GM23338 (cell line): ENCODE measurements at regions not wholly inside any gene's neighbourhood (a gene's known extent, or its start where the extent isn't known, plus 50 kb on each side); places are given as distances from the start of the nearest gene placed in this dataset.

Experiments
- ATAC-seq: fragments of 200-7000 bp; cut with Tn5 transposase; 3 replicates; pipeline ENCODE4 v1.9.1; 2020
- DNase-seq: peaks from one replicate; pipeline ENCODE4 v3.0.0-alpha.2; 2015; ENCODE audit warnings: low spot score
- H2AFZ ChIP-seq: fragments of 200-600 bp; sonication (generic); 2 replicates; pipeline ENCODE4 v1.8.0; 2016; ENCODE audit warnings: antibody characterized with exemption, mild to moderate bottlenecking, moderate library complexity
- H3F3A ChIP-seq: fragments of 200-600 bp; sonication (generic); replicated peaks from 2 replicates; pipeline ENCODE4 v1.8.0; 2017; ENCODE audit warnings: antibody characterized with exemption, mixed run types, low read depth
- H3K27ac ChIP-seq: fragments of 200-600 bp; sonication (generic); 2 replicates; pipeline ENCODE4 v1.6.1; 2016; ENCODE audit warnings: low read depth
- H3K27me3 ChIP-seq: fragments of 200-600 bp; sonication (generic); 2 replicates; pipeline ENCODE4 v1.8.0; 2016; ENCODE audit warnings: mild to moderate bottlenecking, mixed run types, moderate library complexity; ENCODE audit not compliant: insufficient read depth
- H3K36me3 ChIP-seq: fragments of 200-600 bp; sonication (generic); 2 replicates; pipeline ENCODE4 v1.8.0; 2016; ENCODE audit warnings: mild to moderate bottlenecking; ENCODE audit not compliant: insufficient read depth
- H3K4me1 ChIP-seq: fragments of 200-600 bp; sonication (generic); 2 replicates; pipeline ENCODE4 v1.8.0; 2016; ENCODE audit warnings: mild to moderate bottlenecking, moderate library complexity; ENCODE audit not compliant: insufficient read depth
- H3K4me2 ChIP-seq: fragments of 200-600 bp; sonication (generic); 2 replicates; pipeline ENCODE4 v1.7.1; 2017; ENCODE audit warnings: mixed run types
- H3K4me3 ChIP-seq: fragments of 200-600 bp; sonication (generic); 2 replicates; pipeline ENCODE4 v1.6.1; 2016; ENCODE audit warnings: mixed run types
- H3K79me2 ChIP-seq: fragments of 200-600 bp; sonication (generic); replicated peaks from 2 replicates; pipeline ENCODE4 v1.8.0; 2017; ENCODE audit warnings: mild to moderate bottlenecking; ENCODE audit not compliant: insufficient read depth
- H3K9me2 ChIP-seq: fragments of 200-600 bp; sonication (generic); 2 replicates; pipeline ENCODE4 v1.8.0; 2017; ENCODE audit not compliant: insufficient read depth
- H4K20me1 ChIP-seq: fragments of 200-600 bp; sonication (generic); replicated peaks from 2 replicates; pipeline ENCODE4 v1.8.0; 2017; ENCODE audit warnings: mild to moderate bottlenecking; ENCODE audit not compliant: insufficient read depth
- H3K27ac Mint-ChIP-seq: 2 replicates; pipeline ENCODE4 v1.8.0; 2020; ENCODE audit warnings: inconsistent platforms, mild to moderate bottlenecking, moderate library complexity, mixed read lengths
- H3K27me3 Mint-ChIP-seq: 3 replicates; pipeline ENCODE4 v1.8.0; 2022; ENCODE audit warnings: low read depth, mild to moderate bottlenecking, moderate library complexity, mixed read lengths, inconsistent platforms; ENCODE audit not compliant: insufficient read depth, poor library complexity
- H3K36me3 Mint-ChIP-seq: 3 replicates; pipeline ENCODE4 v1.8.0; 2021; ENCODE audit warnings: low read depth, mild to moderate bottlenecking, inconsistent platforms, moderate library complexity, mixed read lengths
- H3K4me1 Mint-ChIP-seq: 3 replicates; pipeline ENCODE4 v1.8.0; 2020; ENCODE audit warnings: mild to moderate bottlenecking, inconsistent platforms, mixed read lengths
- H3K4me3 Mint-ChIP-seq: 3 replicates; pipeline ENCODE4 v1.8.0; 2021; ENCODE audit warnings: moderate library complexity, mild to moderate bottlenecking, inconsistent platforms, mixed read lengths
- H3K9me3 Mint-ChIP-seq: 3 replicates; pipeline ENCODE4 v1.8.0; 2020; ENCODE audit warnings: moderate library complexity, mild to moderate bottlenecking, inconsistent platforms, mixed read lengths
- CREB1 ChIP-seq: fragments of 250-450 bp; sonication (Bioruptor Pico); IDR thresholded peaks from 2 replicates; pipeline ENCODE4 v1.5.0; 2020; ENCODE audit warnings: low read depth, mild to moderate bottlenecking, moderate library complexity
- EZH2 ChIP-seq: fragments of 200-600 bp; sonication (generic); IDR thresholded peaks from one replicate; pipeline ENCODE4 v1.8.0; 2017; ENCODE audit warnings: antibody characterized with exemption, mild to moderate bottlenecking, low read depth; ENCODE audit not compliant: unreplicated experiment
- EZH2phosphoT487 ChIP-seq: fragments of 200-600 bp; sonication (generic); IDR thresholded peaks from one replicate; pipeline ENCODE4 v1.8.1; 2018; ENCODE audit warnings: antibody characterized with exemption; ENCODE audit not compliant: unreplicated experiment
- JUNB ChIP-seq: IDR thresholded peaks from one replicate; pipeline ENCODE4 v1.6.1; 2016; ENCODE audit warnings: antibody characterized with exemption; ENCODE audit not compliant: unreplicated experiment
- NANOG ChIP-seq: IDR thresholded peaks from 2 replicates; pipeline ENCODE4 v1.6.1; 2016; ENCODE audit warnings: antibody characterized with exemption, borderline replicate concordance
- POLR2AphosphoS5 ChIP-seq: IDR thresholded peaks from 2 replicates; pipeline ENCODE4 v1.6.1; 2016; ENCODE audit warnings: antibody characterized with exemption, low read depth
- REST ChIP-seq: IDR thresholded peaks from one replicate; pipeline ENCODE4 v1.6.1; 2018; ENCODE audit warnings: antibody characterized with exemption; ENCODE audit not compliant: unreplicated experiment
- STAT1 ChIP-seq: IDR thresholded peaks from one replicate; pipeline ENCODE4 v1.6.1; 2016; ENCODE audit warnings: antibody characterized with exemption; ENCODE audit not compliant: unreplicated experiment
- ZNF114 ChIP-seq: fragments of 250-450 bp; sonication (Bioruptor Pico); IDR thresholded peaks from 2 replicates; pipeline ENCODE4 v1.5.0; 2020; ENCODE audit warnings: mild to moderate bottlenecking, moderate library complexity
- ZNF331 ChIP-seq: fragments of 250-450 bp; sonication (Bioruptor Pico); IDR thresholded peaks from 2 replicates; pipeline ENCODE4 v1.5.0; 2020; ENCODE audit warnings: low read depth, mild to moderate bottlenecking, moderate library complexity
- TF ChIP-seq, protein P1 (sequence below): IDR thresholded peaks from 2 replicates; pipeline ENCODE4 v1.6.1; 2016; ENCODE audit warnings: antibody characterized with exemption
- TF ChIP-seq, protein P2 (sequence below), 2 experiments: fragments of 200-600 bp in 1 of 2; sonication (generic) in 1 of 2; conservative IDR thresholded peaks; 2 replicates each; pipeline versions ENCODE4 v1.5.1 to v1.6.1; 2016 to 2017; ENCODE audit warnings: antibody characterized with exemption in 2 of 2, low read depth in 2 of 2, mild to moderate bottlenecking in 2 of 2, moderate library complexity in 1 of 2
- TF ChIP-seq, protein P3 (sequence below): fragments of 250-450 bp; sonication (Bioruptor Pico); IDR thresholded peaks from 2 replicates; pipeline ENCODE4 v1.5.0; 2020; ENCODE audit warnings: mild to moderate bottlenecking, moderate library complexity

DNA sequence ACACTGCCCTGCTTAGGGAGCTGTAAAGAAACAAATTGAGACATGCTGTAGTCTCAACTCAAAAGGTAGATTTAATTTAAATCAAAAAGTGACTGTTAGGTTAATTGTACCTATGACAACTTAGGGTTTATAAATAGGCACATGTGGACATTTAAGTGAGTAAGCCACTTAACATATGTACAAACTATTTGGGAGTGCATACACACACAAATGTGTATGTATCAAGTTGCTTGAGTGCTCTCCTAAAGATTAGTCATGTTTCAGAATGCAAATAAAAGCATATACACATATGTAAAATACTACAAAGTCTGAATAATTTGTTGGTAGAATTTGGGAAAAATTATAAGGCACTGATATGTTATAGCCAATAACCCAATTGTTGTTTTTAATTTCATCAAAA, 1435.7 kb downstream of the LRRC4C start:
- ATAC-seq (no peak), DNase-seq (no peak)
- Mint-ChIP-seq H3K9me3 (no peaks in the 10 kb centered on the region), H3K36me3 (no peaks in the 10 kb centered on the region), H3K4me1 (no peaks in the 10 kb centered on the region), H3K27me3 (no peaks in the 10 kb centered on the region), H3K27ac (no peak overlapping the region), H3K4me3 (no peak overlapping the region)
- Histone ChIP-seq H3K4me3 (no peak overlapping the region), H3K4me2 (no peak overlapping the region), H3K27me3 (no peaks in the 10 kb centered on the region), H3F3A (no peaks in the 10 kb centered on the region), H3K9me2 (no peaks in the 10 kb centered on the region), H3K79me2 (no peaks in the 10 kb centered on the region), H3K36me3 (no peaks in the 10 kb centered on the region), H3K27ac (no peak overlapping the region), H3K4me1 (no peaks in the 10 kb centered on the region), H2AFZ (no peak overlapping the region), H4K20me1 (no peaks in the 10 kb centered on the region)
- TF ChIP-seq, protein P1, sequence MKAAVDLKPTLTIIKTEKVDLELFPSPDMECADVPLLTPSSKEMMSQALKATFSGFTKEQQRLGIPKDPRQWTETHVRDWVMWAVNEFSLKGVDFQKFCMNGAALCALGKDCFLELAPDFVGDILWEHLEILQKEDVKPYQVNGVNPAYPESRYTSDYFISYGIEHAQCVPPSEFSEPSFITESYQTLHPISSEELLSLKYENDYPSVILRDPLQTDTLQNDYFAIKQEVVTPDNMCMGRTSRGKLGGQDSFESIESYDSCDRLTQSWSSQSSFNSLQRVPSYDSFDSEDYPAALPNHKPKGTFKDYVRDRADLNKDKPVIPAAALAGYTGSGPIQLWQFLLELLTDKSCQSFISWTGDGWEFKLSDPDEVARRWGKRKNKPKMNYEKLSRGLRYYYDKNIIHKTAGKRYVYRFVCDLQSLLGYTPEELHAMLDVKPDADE = no peak
- TF ChIP-seq STAT1 = no peak
- no peak for TF ChIP-seq ZNF114 (CRISPR knock-in tag)
- TF ChIP-seq, protein P2, sequence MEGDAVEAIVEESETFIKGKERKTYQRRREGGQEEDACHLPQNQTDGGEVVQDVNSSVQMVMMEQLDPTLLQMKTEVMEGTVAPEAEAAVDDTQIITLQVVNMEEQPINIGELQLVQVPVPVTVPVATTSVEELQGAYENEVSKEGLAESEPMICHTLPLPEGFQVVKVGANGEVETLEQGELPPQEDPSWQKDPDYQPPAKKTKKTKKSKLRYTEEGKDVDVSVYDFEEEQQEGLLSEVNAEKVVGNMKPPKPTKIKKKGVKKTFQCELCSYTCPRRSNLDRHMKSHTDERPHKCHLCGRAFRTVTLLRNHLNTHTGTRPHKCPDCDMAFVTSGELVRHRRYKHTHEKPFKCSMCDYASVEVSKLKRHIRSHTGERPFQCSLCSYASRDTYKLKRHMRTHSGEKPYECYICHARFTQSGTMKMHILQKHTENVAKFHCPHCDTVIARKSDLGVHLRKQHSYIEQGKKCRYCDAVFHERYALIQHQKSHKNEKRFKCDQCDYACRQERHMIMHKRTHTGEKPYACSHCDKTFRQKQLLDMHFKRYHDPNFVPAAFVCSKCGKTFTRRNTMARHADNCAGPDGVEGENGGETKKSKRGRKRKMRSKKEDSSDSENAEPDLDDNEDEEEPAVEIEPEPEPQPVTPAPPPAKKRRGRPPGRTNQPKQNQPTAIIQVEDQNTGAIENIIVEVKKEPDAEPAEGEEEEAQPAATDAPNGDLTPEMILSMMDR (conservative IDR thresholded peaks at IDR 0.05; ENCODE audit: low read depth in 2 of 2) = no peak
- no peak for TF ChIP-seq REST
- TF ChIP-seq, protein P3, sequence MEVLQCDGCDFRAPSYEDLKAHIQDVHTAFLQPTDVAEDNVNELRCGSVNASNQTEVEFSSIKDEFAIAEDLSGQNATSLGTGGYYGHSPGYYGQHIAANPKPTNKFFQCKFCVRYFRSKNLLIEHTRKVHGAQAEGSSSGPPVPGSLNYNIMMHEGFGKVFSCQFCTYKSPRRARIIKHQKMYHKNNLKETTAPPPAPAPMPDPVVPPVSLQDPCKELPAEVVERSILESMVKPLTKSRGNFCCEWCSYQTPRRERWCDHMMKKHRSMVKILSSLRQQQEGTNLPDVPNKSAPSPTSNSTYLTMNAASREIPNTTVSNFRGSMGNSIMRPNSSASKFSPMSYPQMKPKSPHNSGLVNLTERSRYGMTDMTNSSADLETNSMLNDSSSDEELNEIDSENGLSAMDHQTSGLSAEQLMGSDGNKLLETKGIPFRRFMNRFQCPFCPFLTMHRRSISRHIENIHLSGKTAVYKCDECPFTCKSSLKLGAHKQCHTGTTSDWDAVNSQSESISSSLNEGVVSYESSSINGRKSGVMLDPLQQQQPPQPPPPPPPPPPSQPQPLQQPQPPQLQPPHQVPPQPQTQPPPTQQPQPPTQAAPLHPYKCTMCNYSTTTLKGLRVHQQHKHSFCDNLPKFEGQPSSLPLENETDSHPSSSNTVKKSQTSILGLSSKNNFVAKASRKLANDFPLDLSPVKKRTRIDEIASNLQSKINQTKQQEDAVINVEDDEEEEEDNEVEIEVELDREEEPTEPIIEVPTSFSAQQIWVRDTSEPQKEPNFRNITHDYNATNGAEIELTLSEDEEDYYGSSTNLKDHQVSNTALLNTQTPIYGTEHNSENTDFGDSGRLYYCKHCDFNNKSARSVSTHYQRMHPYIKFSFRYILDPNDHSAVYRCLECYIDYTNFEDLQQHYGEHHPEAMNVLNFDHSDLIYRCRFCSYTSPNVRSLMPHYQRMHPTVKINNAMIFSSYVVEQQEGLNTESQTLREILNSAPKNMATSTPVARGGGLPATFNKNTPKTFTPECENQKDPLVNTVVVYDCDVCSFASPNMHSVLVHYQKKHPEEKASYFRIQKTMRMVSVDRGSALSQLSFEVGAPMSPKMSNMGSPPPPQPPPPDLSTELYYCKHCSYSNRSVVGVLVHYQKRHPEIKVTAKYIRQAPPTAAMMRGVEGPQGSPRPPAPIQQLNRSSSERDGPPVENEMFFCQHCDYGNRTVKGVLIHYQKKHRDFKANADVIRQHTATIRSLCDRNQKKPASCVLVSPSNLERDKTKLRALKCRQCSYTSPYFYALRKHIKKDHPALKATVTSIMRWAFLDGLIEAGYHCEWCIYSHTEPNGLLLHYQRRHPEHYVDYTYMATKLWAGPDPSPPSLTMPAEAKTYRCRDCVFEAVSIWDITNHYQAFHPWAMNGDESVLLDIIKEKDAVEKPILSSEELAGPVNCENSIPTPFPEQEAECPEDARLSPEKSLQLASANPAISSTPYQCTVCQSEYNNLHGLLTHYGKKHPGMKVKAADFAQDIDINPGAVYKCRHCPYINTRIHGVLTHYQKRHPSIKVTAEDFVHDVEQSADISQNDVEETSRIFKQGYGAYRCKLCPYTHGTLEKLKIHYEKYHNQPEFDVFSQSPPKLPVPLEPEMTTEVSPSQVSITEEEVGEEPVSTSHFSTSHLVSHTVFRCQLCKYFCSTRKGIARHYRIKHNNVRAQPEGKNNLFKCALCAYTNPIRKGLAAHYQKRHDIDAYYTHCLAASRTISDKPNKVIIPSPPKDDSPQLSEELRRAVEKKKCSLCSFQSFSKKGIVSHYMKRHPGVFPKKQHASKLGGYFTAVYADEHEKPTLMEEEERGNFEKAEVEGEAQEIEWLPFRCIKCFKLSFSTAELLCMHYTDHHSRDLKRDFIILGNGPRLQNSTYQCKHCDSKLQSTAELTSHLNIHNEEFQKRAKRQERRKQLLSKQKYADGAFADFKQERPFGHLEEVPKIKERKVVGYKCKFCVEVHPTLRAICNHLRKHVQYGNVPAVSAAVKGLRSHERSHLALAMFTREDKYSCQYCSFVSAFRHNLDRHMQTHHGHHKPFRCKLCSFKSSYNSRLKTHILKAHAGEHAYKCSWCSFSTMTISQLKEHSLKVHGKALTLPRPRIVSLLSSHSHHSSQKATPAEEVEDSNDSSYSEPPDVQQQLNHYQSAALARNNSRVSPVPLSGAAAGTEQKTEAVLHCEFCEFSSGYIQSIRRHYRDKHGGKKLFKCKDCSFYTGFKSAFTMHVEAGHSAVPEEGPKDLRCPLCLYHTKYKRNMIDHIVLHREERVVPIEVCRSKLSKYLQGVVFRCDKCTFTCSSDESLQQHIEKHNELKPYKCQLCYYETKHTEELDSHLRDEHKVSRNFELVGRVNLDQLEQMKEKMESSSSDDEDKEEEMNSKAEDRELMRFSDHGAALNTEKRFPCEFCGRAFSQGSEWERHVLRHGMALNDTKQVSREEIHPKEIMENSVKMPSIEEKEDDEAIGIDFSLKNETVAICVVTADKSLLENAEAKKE = no peak
- TF ChIP-seq CREB1 (CRISPR knock-in tag) = no peak
- no peak for TF ChIP-seq POLR2AphosphoS5
- TF ChIP-seq JUNB = no peak
- TF ChIP-seq EZH2phosphoT487 = no peak
- TF ChIP-seq NANOG = no peak
- no peak for TF ChIP-seq EZH2
- no peak for TF ChIP-seq ZNF331
